RWPE1 (cell line): ENCODE measurements at regions not wholly inside any gene's neighbourhood (a gene's known extent, or its start where the extent isn't known, plus 50 kb on each side); places are given as distances from the start of the nearest gene placed in this dataset.
"Not testable (repeated sequence)": the region's sequence is repeated elsewhere in the genome, so short reads cannot be mapped to it uniquely, and the experiment has no call there.

Experiments
- CTCF ChIA-PET: fragments of 350-600 bp; sonication (Branson Sonifier 250); formaldehyde crosslinking; extraction: SDS; loops from one replicate; lab custom pipeline; 2021; lab: Yijun Ruan, JAX
- POLR2A ChIA-PET: fragments of 400-600 bp; formaldehyde crosslinking; extraction: SDS; loops from one replicate; lab custom pipeline; 2020; ENCODE audit warnings: antibody characterized with exemption; ENCODE audit not compliant: low non-redundant PET; lab: Yijun Ruan, JAX
- DNase-seq: peaks from one replicate; pipeline ENCODE4 v3.0.0; 2012; ENCODE audit warnings: low spot score
- H3K27ac ChIP-seq: fragments of 450-650 bp; 2 replicates; pipeline ENCODE4 v1.5.1; 2017
- CTCF ChIP-seq: fragments of 450-650 bp; conservative IDR thresholded peaks from 2 replicates; pipeline ENCODE4 v1.5.1; 2017; ENCODE audit warnings: low read depth, mild to moderate bottlenecking

GRCh38 chr22:49673048-49673447 lies 154.6 kb downstream of the BRD1 start:
- no peak for TF ChIP-seq CTCF
- CTCF ChIA-PET: no interaction called here
- no peak overlapping the region for H3K27ac ChIP-seq
- POLR2A ChIA-PET: no interaction called here
- no peak for DNase-seq

- CTCF ChIA-PET: no interaction called here
- H3K27ac ChIP-seq: no peak overlapping the region
- DNase-seq: no peak
- POLR2A ChIA-PET: no interaction called here
- TF ChIP-seq CTCF: no peak
Measured at GRCh38 chr22:49672014-49672516, 155.6 kb downstream of the BRD1 start.

GRCh38 chr22:49671331-49672013 lies 156.2 kb downstream of the BRD1 start:
- no peak for TF ChIP-seq CTCF
- H3K27ac ChIP-seq: no peak overlapping the region
- CTCF ChIA-PET: no interaction called here
- DNase-seq: no peak
- POLR2A ChIA-PET: no interaction called here

- H3K27ac ChIP-seq: no peak overlapping the region
- POLR2A ChIA-PET: no interaction called here
- CTCF ChIA-PET: no interaction called here
- TF ChIP-seq CTCF: no peak
- DNase-seq: no peak
Measured at GRCh38 chr22:49670456-49671330, 157.0 kb downstream of the BRD1 start.

- DNase-seq, CTCF ChIA-PET, H3K27ac ChIP-seq, POLR2A ChIA-PET: not testable (repeated sequence)
Measured at GRCh38 chr22:49669969-49670455, 157.7 kb downstream of the BRD1 start.

- POLR2A ChIA-PET: not testable (repeated sequence)
Measured at GRCh38 chr22:49669427-49669968, 158.2 kb downstream of the BRD1 start.

GRCh38 chr22:49668402-49668801 lies 159.3 kb downstream of the BRD1 start:
- TF ChIP-seq CTCF: no peak
- no peak overlapping the region for H3K27ac ChIP-seq
- ChIA-PET CTCF (no interaction called here), POLR2A (no interaction called here)
- DNase-seq: no peak

More at GRCh38 chr22:49669427-49669968, 158.2 kb downstream of the BRD1 start:
- DNase-seq, H3K27ac ChIP-seq, CTCF ChIA-PET: not testable (repeated sequence)
